AG04450 (cell line): ENCODE measurements at regions not wholly inside any gene's neighbourhood (a gene's known extent, or its start where the extent isn't known, plus 50 kb on each side); places are given as distances from the start of the nearest gene placed in this dataset.

Source experiments
- CTCF ChIA-PET: fragments of 300-600, 350-600 bp; formaldehyde crosslinking; extraction: SDS; loops from one replicate; lab custom pipeline; 2022; ENCODE audit warnings: antibody characterized with exemption, inconsistent platforms; lab: Charles Lee
- POLR2A ChIA-PET: fragments of 350-600 bp; formaldehyde crosslinking; extraction: SDS; loops from one replicate; lab custom pipeline; 2021; ENCODE audit warnings: antibody characterized with exemption, inconsistent platforms; lab: Yijun Ruan, JAX
- DNase-seq: peaks from one replicate; pipeline ENCODE4 v3.0.0-alpha.2; 2011; ENCODE audit warnings: low read depth, low spot score
- H3K27ac ChIP-seq: one replicate; pipeline ENCODE4 v1.5.1; 2012; ENCODE audit warnings: low read depth, low read length, control low read depth
- H3K27me3 ChIP-seq: one replicate; pipeline ENCODE4 v1.6.0; 2012; ENCODE audit warnings: low read length; ENCODE audit not compliant: control insufficient read depth, insufficient read depth
- H3K4me3 ChIP-seq: 2 replicates; pipeline ENCODE4 v1.5.1; 2011; ENCODE audit warnings: mild to moderate bottlenecking, low read depth, low read length, control low read depth
- H3K9me3 ChIP-seq: 2 replicates; pipeline ENCODE4 v1.5.1; 2012; ENCODE audit warnings: low read length; ENCODE audit not compliant: control insufficient read depth, insufficient read depth
- CTCF ChIP-seq: IDR thresholded peaks from 2 replicates; pipeline ENCODE4 v1.5.1; 2011; ENCODE audit warnings: low read depth, low read length, control low read depth, inconsistent platforms

- CTCF ChIA-PET = interaction anchor here (0.6 to 1.8 kb wide), 4 partner anchors 13 to 436 kb away, joined by 3 to 5 read pairs (median 4); no protein-coding TSS in a partner anchor
- POLR2A ChIA-PET = no interaction called here
- peak; percentile 54 for TF ChIP-seq CTCF
- Histone ChIP-seq H3K4me3 (no peak overlapping the region), H3K27ac (peak overlapping the region; percentile 13), H3K9me3 (no peaks in the 10 kb centered on the region), H3K27me3 (no peaks in the 10 kb centered on the region)
- DNase-seq = peak; percentile 38
Observed at GRCh38 chr2:145546091-145546490, 1026.2 kb upstream of the ZEB2 start.

- DNase-seq = no peak
- POLR2A ChIA-PET = no interaction called here
- no peaks in the 10 kb centered on the region for H3K27me3 ChIP-seq
- no peak for TF ChIP-seq CTCF
- CTCF ChIA-PET = interaction anchor here (0.7 to 1.2 kb wide), 2 partner anchors 13 to 37 kb away, joined by 4 read pairs; no protein-coding TSS in a partner anchor
- no peaks in the 10 kb centered on the region for H3K9me3 ChIP-seq
- H3K4me3 ChIP-seq = no peak overlapping the region
- no peak overlapping the region for H3K27ac ChIP-seq
Observed at GRCh38 chr2:145543856-145544255, 1023.9 kb upstream of the ZEB2 start.

- no peak for TF ChIP-seq CTCF
- H3K27ac ChIP-seq = no peak overlapping the region
- no peak for DNase-seq
- H3K9me3 ChIP-seq = no peaks in the 10 kb centered on the region
- no peaks in the 10 kb centered on the region for H3K27me3 ChIP-seq
- CTCF ChIA-PET = no interaction called here
- POLR2A ChIA-PET = no interaction called here
- no peak overlapping the region for H3K4me3 ChIP-seq
Observed at GRCh38 chr2:145543155-145543554, 1023.2 kb upstream of the ZEB2 start.

GRCh38 chr2:145541028-145541427, 1021.1 kb upstream of the ZEB2 start:
- no peak for DNase-seq
- TF ChIP-seq CTCF = no peak
- POLR2A ChIA-PET = interaction anchor here (0.6 kb wide), 1 partner anchor 1030 kb away, joined by 5 read pairs; no protein-coding TSS in a partner anchor
- no peak overlapping the region for H3K4me3 ChIP-seq
- CTCF ChIA-PET = no interaction called here
- no peak overlapping the region for H3K27ac ChIP-seq
- H3K27me3 ChIP-seq = no peaks in the 10 kb centered on the region
- H3K9me3 ChIP-seq = no peaks in the 10 kb centered on the region

- no peaks in the 10 kb centered on the region for H3K27me3 ChIP-seq
- TF ChIP-seq CTCF = no peak
- no peaks in the 10 kb centered on the region for H3K9me3 ChIP-seq
- no peak overlapping the region for H3K4me3 ChIP-seq
- DNase-seq = no peak
- ChIA-PET CTCF (no interaction called here), POLR2A (no interaction called here)
- no peak overlapping the region for H3K27ac ChIP-seq
Observed at GRCh38 chr2:145538661-145539350, 1018.9 kb upstream of the ZEB2 start.
